Lower leg skin (tissue), 3 donors: ENCODE measurements at regions not wholly inside any gene's neighbourhood (a gene's known extent, or its start where the extent isn't known, plus 50 kb on each side); places are given as distances from the start of the nearest gene placed in this dataset.

Source experiments
- CTCF ChIP-seq, 3 donors: fragments of 450-650 bp; IDR thresholded peaks; one replicate each; pipeline ENCODE4 v1.5.1; 2016; ENCODE audit warnings: antibody characterized with exemption in 3 of 3, mild to moderate bottlenecking in 3 of 3, moderate library complexity in 2 of 3
- POLR2A ChIP-seq, 2 donors: fragments of 450-650 bp; IDR thresholded peaks; one replicate each; pipeline ENCODE4 v1.6.1; 2016 to 2017; ENCODE audit warnings: antibody characterized with exemption in 2 of 2, mild to moderate bottlenecking in 1 of 2, moderate library complexity in 1 of 2

- no peak for TF ChIP-seq CTCF (IDR thresholded peaks at IDR 0.05)
- no peak for TF ChIP-seq POLR2A (IDR thresholded peaks at IDR 0.05)
Observed at GRCh38 chr7:10799475-10799874, 174.2 kb upstream of the PHF14 start.
